Activated CD4-positive, alpha-beta T cell treated with anti-CD3 and anti-CD28 coated beads for 36 hours (primary cell): ENCODE measurements at regions not wholly inside any gene's neighbourhood (a gene's known extent, or its start where the extent isn't known, plus 50 kb on each side); places are given as distances from the start of the nearest gene placed in this dataset.

Source experiments
- ATAC-seq: fragments of 200-7000 bp; cut with Tn5 transposase; one replicate; pipeline ENCODE4 v1.10.0; 2021; ENCODE audit warnings: mild to moderate bottlenecking, moderate library complexity
- CTCF ChIA-PET: fragments of 350-600 bp; sonication (Branson Sonifier 250); formaldehyde crosslinking; loops from one replicate; lab custom pipeline; 2021; ENCODE audit warnings: antibody characterized with exemption; lab: Charles Lee
- POLR2A ChIA-PET: fragments of 350-600 bp; sonication (Branson Sonifier 250); formaldehyde crosslinking; loops from one replicate; lab custom pipeline; 2021; ENCODE audit warnings: antibody characterized with exemption, inconsistent platforms; lab: Charles Lee
- DNase-seq: peaks from one replicate; pipeline ENCODE4 v3.0.0-alpha.2; 2020
- H3K27ac Mint-ChIP-seq: one replicate; pipeline ENCODE4 v1.8.0; 2021; ENCODE audit warnings: mixed read lengths
- H3K27me3 Mint-ChIP-seq: one replicate; pipeline ENCODE4 v1.8.0; 2021; ENCODE audit warnings: mixed read lengths
- H3K36me3 Mint-ChIP-seq: one replicate; pipeline ENCODE4 v1.8.0; 2021; ENCODE audit warnings: low read depth, mixed read lengths
- H3K4me1 Mint-ChIP-seq: one replicate; pipeline ENCODE4 v1.8.0; 2021; ENCODE audit warnings: mixed read lengths
- H3K4me3 Mint-ChIP-seq: one replicate; pipeline ENCODE4 v1.8.0; 2021; ENCODE audit warnings: mild to moderate bottlenecking, moderate library complexity, mixed read lengths
- H3K9me3 Mint-ChIP-seq: one replicate; pipeline ENCODE4 v1.8.0; 2021; ENCODE audit warnings: low read depth, mixed read lengths
- intact Hi-C, 2 experiments: fragments of 100-400 bp; cut with DNase I in 1 of 2; cut with micrococcal nuclease in 1 of 2; formaldehyde crosslinking; loops; one replicate each; pipeline versions ENCODE4 v1.14.2 to v1.15.1; 2022 to 2024; cut with DNase I, micrococcal nuclease

DNA sequence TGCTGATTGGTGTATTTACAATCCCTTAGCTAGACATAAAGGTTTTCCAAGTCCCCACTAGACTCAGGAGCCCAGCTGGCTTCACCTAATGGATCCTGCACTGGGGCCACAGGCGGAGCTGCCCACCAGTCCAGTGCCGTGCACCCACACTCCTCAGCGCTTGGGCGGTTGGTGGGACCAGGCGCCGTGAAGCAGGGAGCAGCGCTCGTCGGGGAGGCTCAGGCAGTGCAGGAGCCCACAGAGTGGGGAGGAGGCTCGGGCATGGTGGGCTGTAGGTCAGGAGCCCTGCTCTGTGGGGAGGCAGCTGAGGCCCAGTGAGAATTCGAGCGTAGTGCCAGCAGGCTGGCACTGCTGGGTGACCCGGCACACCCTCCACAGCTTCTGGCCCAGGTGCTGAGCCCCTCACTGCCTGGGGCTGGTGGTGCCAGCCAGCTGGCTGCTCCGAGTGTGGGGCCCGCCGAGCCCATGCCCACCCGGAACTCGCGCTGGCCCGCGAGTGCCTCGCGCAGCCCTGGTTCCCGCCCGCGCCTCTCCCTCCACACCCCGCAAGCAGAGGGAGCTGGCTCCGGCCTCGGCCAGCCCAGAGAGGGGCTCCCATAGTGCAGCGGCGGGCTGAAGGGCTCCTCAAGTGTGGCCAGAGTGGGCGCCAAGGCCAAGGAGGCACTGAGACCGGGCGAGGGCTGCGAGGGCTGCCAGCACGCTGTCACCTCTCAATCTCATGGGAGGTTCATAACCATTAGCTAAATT, 475.6 kb upstream of the DCC start:
- ChIA-PET POLR2A (no interaction called here), CTCF (no interaction called here)
- intact Hi-C loops: no loop called here
- no peaks in the 10 kb centered on the region for H3K27me3 Mint-ChIP-seq
- ATAC-seq (no peak), DNase-seq (no peak)
- no peaks in the 10 kb centered on the region for H3K36me3 Mint-ChIP-seq
- no peak overlapping the region for H3K27ac Mint-ChIP-seq
- peaks cover 3% of the 10 kb centered on the region for H3K9me3 Mint-ChIP-seq
- no peak overlapping the region for H3K4me3 Mint-ChIP-seq
- H3K4me1 Mint-ChIP-seq: no peaks in the 10 kb centered on the region

DNA sequence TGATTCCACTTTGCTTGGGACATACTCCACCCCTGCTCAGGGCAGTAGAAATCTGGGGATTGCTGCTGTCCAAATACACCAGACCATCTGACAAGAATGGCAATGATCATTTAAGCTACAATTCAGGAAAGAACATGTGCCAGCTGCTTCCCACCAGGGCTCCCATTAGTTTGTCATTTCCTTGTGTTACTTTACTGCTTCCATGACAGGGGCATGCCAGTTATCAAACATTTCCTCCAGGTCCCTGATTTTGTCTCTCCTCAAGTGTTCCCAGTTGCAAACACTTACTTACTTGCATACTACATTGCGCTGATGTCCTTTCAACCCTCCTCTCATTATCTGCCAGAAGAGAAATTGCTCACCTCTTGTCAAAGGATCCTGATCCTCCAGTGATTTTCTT, 474.5 kb upstream of the DCC start:
- CTCF ChIA-PET: interaction anchor here (0.6 to 0.7 kb wide), 2 partner anchors 8 to 1516 kb away, joined by 3 read pairs; no protein-coding TSS in a partner anchor
- intact Hi-C loops: no loop called here

DNA sequence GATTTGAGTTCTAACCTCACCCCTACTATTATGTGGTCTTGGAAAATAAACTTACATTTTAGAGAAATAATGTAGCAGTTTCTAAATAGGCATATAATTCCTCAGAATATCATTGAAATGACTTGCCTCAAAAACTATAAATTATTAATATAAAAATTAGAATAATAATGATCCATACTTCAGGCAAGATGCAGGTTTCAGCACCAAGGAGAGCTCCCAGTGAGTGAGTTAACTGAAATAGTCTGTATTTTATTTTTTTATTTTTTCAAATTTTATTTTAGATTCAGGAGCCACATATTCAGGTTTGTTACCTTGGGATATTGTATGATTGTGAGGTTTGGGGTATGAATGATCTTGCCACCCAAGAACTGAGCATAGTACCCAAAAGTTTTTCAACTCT, 472.2 kb upstream of the DCC start:
- Mint-ChIP-seq H3K36me3 (no peaks in the 10 kb centered on the region), H3K9me3 (peaks cover 18% of the 10 kb centered on the region), H3K27me3 (no peaks in the 10 kb centered on the region), H3K4me3 (no peak overlapping the region), H3K27ac (no peak overlapping the region), H3K4me1 (no peaks in the 10 kb centered on the region)
- CTCF ChIA-PET: no interaction called here
- intact Hi-C loops: no loop called here
- DNase-seq (peak; percentile 14), ATAC-seq (no peak)
- POLR2A ChIA-PET: no interaction called here

More for the DNA sequence above, 474.5 kb upstream of the DCC start:
- no peak for DNase-seq
- Mint-ChIP-seq H3K9me3 (peaks cover 8% of the 10 kb centered on the region), H3K4me3 (no peak overlapping the region), H3K36me3 (no peaks in the 10 kb centered on the region), H3K4me1 (no peaks in the 10 kb centered on the region), H3K27me3 (no peaks in the 10 kb centered on the region), H3K27ac (no peak overlapping the region)
- no peak for ATAC-seq
- POLR2A ChIA-PET: no interaction called here

DNA sequence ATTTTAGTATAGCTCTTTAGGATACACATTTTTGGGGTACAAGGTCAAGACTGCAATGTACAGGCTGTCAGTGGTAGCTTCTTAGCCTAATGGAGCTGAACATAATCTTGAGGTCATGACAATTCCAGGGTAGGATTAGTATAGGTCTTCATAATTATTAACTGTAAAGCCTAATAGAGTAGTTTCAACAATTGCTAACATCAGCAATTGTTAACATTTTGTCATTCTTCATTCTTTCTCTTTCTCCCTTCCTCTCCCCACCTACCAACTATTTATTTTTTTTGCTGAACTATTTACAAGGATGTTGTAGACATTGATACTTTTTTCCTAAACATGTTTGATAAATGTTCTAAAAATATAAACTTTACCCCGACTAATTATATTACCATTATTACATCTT, 461.3 kb upstream of the DCC start:
- Mint-ChIP-seq H3K36me3 (no peaks in the 10 kb centered on the region), H3K4me1 (no peaks in the 10 kb centered on the region), H3K4me3 (no peak overlapping the region), H3K9me3 (peaks cover 10% of the 10 kb centered on the region), H3K27ac (no peak overlapping the region), H3K27me3 (no peaks in the 10 kb centered on the region)
- ATAC-seq: no peak
- POLR2A ChIA-PET: no interaction called here
- intact Hi-C loops: no loop called here
- CTCF ChIA-PET: no interaction called here
- DNase-seq: no peak

DNA sequence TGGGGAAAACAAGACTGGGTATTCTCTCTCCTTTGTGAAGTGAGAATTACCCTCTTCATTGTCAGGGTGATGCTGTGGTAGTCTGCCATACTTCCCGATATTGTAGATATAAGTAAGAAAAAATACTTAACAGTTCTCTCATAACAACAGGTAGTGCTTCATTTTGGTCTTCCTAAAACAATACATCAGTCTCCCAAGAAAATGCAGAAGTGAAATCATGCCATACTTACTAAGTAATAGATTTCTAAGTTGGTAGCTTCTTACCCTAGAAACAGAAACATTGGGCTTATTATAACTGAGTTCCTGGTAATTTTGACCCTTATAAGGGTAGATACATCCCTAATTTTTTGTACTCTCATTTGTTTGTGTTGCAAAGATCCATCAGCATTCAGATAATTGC, 460.7 kb upstream of the DCC start:
- Mint-ChIP-seq H3K36me3 (no peaks in the 10 kb centered on the region), H3K9me3 (peaks cover 10% of the 10 kb centered on the region), H3K27me3 (no peaks in the 10 kb centered on the region), H3K27ac (no peak overlapping the region), H3K4me1 (no peaks in the 10 kb centered on the region), H3K4me3 (no peak overlapping the region)
- CTCF ChIA-PET: no interaction called here
- intact Hi-C loops: no loop called here
- DNase-seq (no peak), ATAC-seq (no peak)
- POLR2A ChIA-PET: no interaction called here

DNA sequence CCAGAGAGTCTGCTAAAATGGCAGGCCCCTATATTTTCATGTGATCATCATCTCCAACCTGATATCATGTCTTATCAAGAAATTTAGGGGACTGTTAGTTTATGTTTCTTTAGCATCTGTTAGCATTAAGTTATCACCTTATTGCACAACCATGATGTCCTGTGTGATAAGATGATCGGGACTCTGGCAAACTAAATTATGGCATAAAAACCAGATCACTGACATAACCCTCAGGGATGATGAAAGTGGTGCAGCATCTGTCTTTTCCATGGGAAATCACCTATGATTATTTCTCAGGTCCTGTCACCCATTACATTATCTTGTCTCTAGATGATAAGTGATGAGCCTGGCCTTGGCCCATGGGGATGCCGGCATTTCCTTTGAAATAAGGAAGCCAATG, 458.6 kb upstream of the DCC start:
- ChIA-PET POLR2A (no interaction called here), CTCF (no interaction called here)
- DNase-seq (no peak), ATAC-seq (no peak)
- Mint-ChIP-seq H3K4me3 (no peak overlapping the region), H3K36me3 (no peaks in the 10 kb centered on the region), H3K9me3 (peaks cover under 1% of the 10 kb centered on the region), H3K4me1 (no peaks in the 10 kb centered on the region), H3K27me3 (no peaks in the 10 kb centered on the region), H3K27ac (no peak overlapping the region)
- intact Hi-C loops: no loop called here

DNA sequence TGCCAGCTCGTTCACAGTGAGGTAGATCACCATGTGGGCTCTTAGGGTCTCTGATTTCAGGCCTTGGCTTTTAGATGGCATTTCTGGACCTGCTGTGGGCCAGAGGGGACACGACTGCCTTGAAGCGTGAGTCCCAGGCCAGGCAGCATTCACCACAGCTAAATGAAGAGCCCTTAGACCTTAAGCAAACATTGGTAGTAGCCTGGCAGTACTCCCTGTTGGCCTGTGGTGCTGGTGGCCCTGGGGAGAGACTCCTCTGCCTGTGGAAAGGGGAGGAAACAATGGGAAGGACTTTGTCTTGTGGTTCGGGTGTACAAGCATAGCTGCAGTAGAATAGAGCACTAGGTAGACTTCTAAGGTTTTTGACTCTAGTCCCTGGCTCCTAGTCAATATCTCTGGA, 456.0 kb upstream of the DCC start:
- ChIA-PET POLR2A (no interaction called here), CTCF (no interaction called here)
- Mint-ChIP-seq H3K36me3 (no peaks in the 10 kb centered on the region), H3K4me3 (no peak overlapping the region), H3K27ac (no peak overlapping the region), H3K9me3 (no peaks in the 10 kb centered on the region), H3K4me1 (no peaks in the 10 kb centered on the region), H3K27me3 (no peaks in the 10 kb centered on the region)
- DNase-seq (no peak), ATAC-seq (no peak)
- intact Hi-C loops: no loop called here

DNA sequence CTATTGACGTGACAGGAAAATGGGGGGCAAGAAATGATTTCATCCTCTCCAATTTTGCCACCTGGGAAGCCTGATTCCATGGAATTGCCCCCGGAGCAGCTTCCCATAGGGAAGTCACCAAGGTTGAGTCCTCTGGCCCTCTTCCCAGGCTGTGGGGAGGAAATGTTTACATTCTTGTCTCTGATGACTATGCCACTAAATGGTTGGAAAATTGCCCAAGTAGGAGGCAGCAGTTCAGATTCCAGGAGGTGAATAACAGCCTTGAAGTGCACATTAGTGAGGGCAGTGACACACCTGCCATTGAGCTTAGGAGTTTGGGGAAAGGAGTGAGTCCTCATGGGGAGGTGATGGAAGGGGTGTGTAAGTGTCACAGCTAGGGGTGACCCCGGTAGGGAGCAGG, 449.2 kb upstream of the DCC start:
- H3K4me3 Mint-ChIP-seq: no peak overlapping the region
- no peak for DNase-seq
- no peaks in the 10 kb centered on the region for H3K4me1 Mint-ChIP-seq
- ChIA-PET CTCF (no interaction called here), POLR2A (no interaction called here)
- no peak for ATAC-seq
- no peak overlapping the region for H3K27ac Mint-ChIP-seq
- H3K36me3 Mint-ChIP-seq: no peaks in the 10 kb centered on the region
- H3K9me3 Mint-ChIP-seq: no peaks in the 10 kb centered on the region
- intact Hi-C loops: no loop called here
- no peaks in the 10 kb centered on the region for H3K27me3 Mint-ChIP-seq

DNA sequence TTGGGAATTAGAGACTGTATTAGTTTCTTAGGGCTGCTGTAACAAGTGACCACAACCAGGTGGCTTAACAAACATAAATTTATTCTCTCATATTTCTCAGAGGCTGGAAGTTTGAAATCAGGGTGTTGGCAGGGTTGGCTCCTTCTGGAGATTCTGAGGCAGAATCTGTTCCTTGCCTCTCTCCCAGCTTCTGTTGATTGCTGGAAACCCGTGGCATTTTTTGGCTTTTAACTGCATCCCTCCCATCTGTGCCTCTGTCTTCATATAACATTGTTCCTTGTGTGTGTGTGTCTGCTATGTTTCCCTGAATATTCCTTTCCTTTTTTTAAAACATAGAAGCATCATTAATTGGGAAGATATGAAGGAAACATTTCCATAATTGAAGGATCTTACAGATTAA, 448.1 kb upstream of the DCC start:
- Mint-ChIP-seq H3K27ac (no peak overlapping the region), H3K9me3 (no peaks in the 10 kb centered on the region), H3K27me3 (no peaks in the 10 kb centered on the region), H3K4me1 (no peaks in the 10 kb centered on the region), H3K36me3 (no peaks in the 10 kb centered on the region), H3K4me3 (no peak overlapping the region)
- POLR2A ChIA-PET: no interaction called here
- no peak for DNase-seq
- ATAC-seq: no peak
- intact Hi-C loops: no loop called here
- CTCF ChIA-PET: no interaction called here

DNA sequence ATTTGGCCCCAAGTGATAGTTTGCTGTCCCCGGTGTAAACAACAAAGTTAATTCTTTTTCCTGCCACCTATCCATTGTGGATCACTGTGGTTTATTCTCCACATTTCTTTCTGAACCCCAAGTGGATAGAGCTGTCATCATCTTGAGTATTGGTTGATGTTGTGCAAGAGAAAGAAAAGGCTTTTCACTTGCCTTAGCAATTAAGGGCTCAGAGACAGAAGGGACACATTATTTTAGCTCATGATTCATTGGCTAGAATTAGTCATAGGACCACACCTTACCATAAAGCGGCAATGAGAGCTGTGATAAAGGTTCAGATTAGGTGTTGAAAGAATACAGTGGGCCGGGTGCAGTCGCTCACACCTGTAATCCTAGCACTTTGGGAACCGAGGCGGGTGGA, 442.1 kb upstream of the DCC start:
- ATAC-seq (no peak), DNase-seq (no peak)
- H3K4me1 Mint-ChIP-seq: no peaks in the 10 kb centered on the region
- no peak overlapping the region for H3K4me3 Mint-ChIP-seq
- intact Hi-C loops: no loop called here
- no peak overlapping the region for H3K27ac Mint-ChIP-seq
- no peaks in the 10 kb centered on the region for H3K36me3 Mint-ChIP-seq
- peaks cover 6% of the 10 kb centered on the region for H3K9me3 Mint-ChIP-seq
- ChIA-PET CTCF (no interaction called here), POLR2A (no interaction called here)
- H3K27me3 Mint-ChIP-seq: no peaks in the 10 kb centered on the region

DNA sequence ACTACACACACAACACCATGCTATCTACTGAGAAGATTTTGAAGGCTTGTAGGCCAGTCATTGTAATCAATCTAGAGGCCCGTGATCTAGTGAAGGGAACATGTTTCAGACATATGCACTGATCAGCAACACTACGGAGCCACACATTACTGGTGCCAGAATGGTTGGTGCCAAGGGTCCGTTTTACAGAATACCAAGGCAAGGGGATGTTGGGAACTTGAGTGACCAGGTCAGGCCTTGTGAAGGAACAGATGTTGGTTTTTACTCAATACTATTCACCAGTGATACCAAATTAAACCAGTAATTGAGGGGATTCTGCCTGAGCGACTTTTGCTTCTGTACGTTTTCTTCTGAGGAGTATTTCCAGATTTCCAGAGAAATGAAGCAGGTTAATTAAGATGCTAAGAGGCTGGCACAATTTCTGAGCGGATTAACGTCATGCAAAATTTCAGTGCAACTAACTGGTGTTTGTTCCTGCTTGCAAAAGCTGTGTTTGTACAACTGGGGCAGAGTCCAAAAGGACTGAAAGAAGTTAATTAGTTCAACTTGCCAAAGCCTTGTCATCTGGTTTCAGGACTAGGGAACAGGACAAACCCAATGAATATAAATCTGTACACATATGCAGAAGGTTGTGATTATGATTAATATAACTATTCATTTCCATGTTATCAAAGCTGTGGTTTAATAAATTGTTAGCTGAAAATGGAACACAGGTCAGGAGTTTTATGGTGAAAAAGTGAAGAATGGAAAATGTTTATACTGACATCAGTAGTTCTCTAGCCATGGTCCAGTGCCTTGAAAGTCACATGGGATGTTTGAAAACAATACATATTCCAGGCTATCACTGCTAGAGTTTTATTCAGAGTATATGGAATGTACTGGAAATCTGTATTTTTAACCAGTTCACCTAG, 432.1 kb upstream of the DCC start:
- Mint-ChIP-seq H3K27me3 (no peaks in the 10 kb centered on the region), H3K9me3 (peaks cover 3% of the 10 kb centered on the region), H3K4me3 (no peak overlapping the region), H3K36me3 (no peaks in the 10 kb centered on the region), H3K27ac (no peak overlapping the region), H3K4me1 (no peaks in the 10 kb centered on the region)
- CTCF ChIA-PET: no interaction called here
- ATAC-seq: no peak
- POLR2A ChIA-PET: no interaction called here
- intact Hi-C loops: no loop called here
- DNase-seq: no peak

DNA sequence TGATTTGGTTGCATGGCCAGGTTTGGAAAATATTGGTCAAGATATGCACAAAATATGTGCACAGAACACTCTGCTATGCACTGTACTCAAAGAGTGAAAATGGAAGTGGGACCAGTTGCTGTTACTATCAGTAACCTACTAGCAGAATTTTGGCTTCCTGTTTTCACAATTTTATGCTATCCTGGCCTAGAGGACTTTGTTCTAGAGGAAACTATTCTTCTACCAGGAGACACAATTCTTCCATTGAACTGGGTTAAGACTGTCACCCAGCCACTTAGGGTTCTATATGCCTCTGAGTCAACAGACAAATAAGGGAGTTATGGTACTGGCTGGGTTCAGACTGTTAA, 431.4 kb upstream of the DCC start:
- POLR2A ChIA-PET: no interaction called here
- Mint-ChIP-seq H3K27ac (no peak overlapping the region), H3K4me3 (no peak overlapping the region), H3K4me1 (no peaks in the 10 kb centered on the region), H3K9me3 (peaks cover 3% of the 10 kb centered on the region), H3K36me3 (no peaks in the 10 kb centered on the region), H3K27me3 (no peaks in the 10 kb centered on the region)
- intact Hi-C loops: no loop called here
- CTCF ChIA-PET: no interaction called here
- no peak for DNase-seq
- no peak for ATAC-seq
